Activated CD8-positive, alpha-beta T cell treated with anti-CD3 and anti-CD28 coated beads for 36 hours (primary cell): ENCODE measurements at regions not wholly inside any gene's neighbourhood (a gene's known extent, or its start where the extent isn't known, plus 50 kb on each side); places are given as distances from the start of the nearest gene placed in this dataset.
"Not testable (repeated sequence)": the region's sequence is repeated elsewhere in the genome, so short reads cannot be mapped to it uniquely, and the experiment has no call there.

Experiments used
- ATAC-seq: fragments of 200-7000 bp; cut with Tn5 transposase; one replicate; pipeline ENCODE4 v1.10.0; 2021; ENCODE audit warnings: mild to moderate bottlenecking, moderate library complexity
- CTCF ChIA-PET: fragments of 350-600 bp; sonication (Branson Sonifier 250); formaldehyde crosslinking; loops from one replicate; lab custom pipeline; 2021; ENCODE audit warnings: antibody characterized with exemption; lab: Charles Lee
- POLR2A ChIA-PET: fragments of 350-600 bp; sonication (Branson Sonifier 250); formaldehyde crosslinking; loops from one replicate; lab custom pipeline; 2021; ENCODE audit warnings: antibody characterized with exemption; lab: Charles Lee
- DNase-seq: peaks from one replicate; pipeline ENCODE4 v3.0.0-alpha.2; 2020
- H3K27ac Mint-ChIP-seq: one replicate; pipeline ENCODE4 v1.8.0; 2021; ENCODE audit warnings: mild to moderate bottlenecking, mixed read lengths
- H3K27me3 Mint-ChIP-seq: one replicate; pipeline ENCODE4 v1.8.0; 2021; ENCODE audit warnings: mixed read lengths
- H3K36me3 Mint-ChIP-seq: one replicate; pipeline ENCODE4 v1.8.0; 2021; ENCODE audit warnings: low read depth, mixed read lengths
- H3K4me1 Mint-ChIP-seq: one replicate; pipeline ENCODE4 v1.8.0; 2021; ENCODE audit warnings: low read depth, mixed read lengths
- H3K4me3 Mint-ChIP-seq: one replicate; pipeline ENCODE4 v1.8.0; 2021; ENCODE audit warnings: mild to moderate bottlenecking, moderate library complexity, mixed read lengths
- H3K9me3 Mint-ChIP-seq: one replicate; pipeline ENCODE4 v1.8.0; 2021; ENCODE audit warnings: mixed read lengths
- CTCF ChIP-seq: fragments of 200-600 bp; IDR thresholded peaks from one replicate; pipeline ENCODE4 v1.8.0; 2022; ENCODE audit warnings: antibody characterized with exemption, mild to moderate bottlenecking
- intact Hi-C: fragments of 100-400 bp; cut with micrococcal nuclease; formaldehyde crosslinking; loops from one replicate; pipeline ENCODE4 v1.10.0; 2022

GRCh38 chr4:12912896-12913418 is 571.2 kb downstream of the RAB28 start:
- peaks cover 2% of the 10 kb centered on the region for H3K36me3 Mint-ChIP-seq
- ChIA-PET CTCF (no interaction called here), POLR2A (no interaction called here)
- H3K27me3 Mint-ChIP-seq = no peaks in the 10 kb centered on the region
- DNase-seq (no peak), ATAC-seq (no peak)
- TF ChIP-seq CTCF = no peak
- intact Hi-C loops = no loop called here
- H3K4me3 Mint-ChIP-seq = no peak overlapping the region
- no peak overlapping the region for H3K27ac Mint-ChIP-seq
- H3K4me1 Mint-ChIP-seq = no peaks in the 10 kb centered on the region
- peaks cover 8% of the 10 kb centered on the region for H3K9me3 Mint-ChIP-seq

- Mint-ChIP-seq H3K4me3 (no peak overlapping the region), H3K27ac (no peak overlapping the region), H3K9me3 (peaks cover 8% of the 10 kb centered on the region), H3K4me1 (no peaks in the 10 kb centered on the region), H3K27me3 (no peaks in the 10 kb centered on the region), H3K36me3 (peaks cover 2% of the 10 kb centered on the region)
- intact Hi-C loops = no loop called here
- DNase-seq = no peak
- CTCF ChIA-PET = no interaction called here
- ATAC-seq = no peak
- TF ChIP-seq CTCF = no peak
- POLR2A ChIA-PET = no interaction called here
Measured at GRCh38 chr4:12911750-12912358, 572.3 kb downstream of the RAB28 start.

GRCh38 chr4:12903640-12904039 is 580.5 kb downstream of the RAB28 start:
- H3K27me3 Mint-ChIP-seq, POLR2A ChIA-PET, CTCF ChIA-PET, DNase-seq, H3K4me3 Mint-ChIP-seq, intact Hi-C loops, H3K4me1 Mint-ChIP-seq, H3K27ac Mint-ChIP-seq, ATAC-seq, H3K36me3 Mint-ChIP-seq, H3K9me3 Mint-ChIP-seq: not testable (repeated sequence)

GRCh38 chr4:12902735-12903134 is 581.4 kb downstream of the RAB28 start:
- H3K36me3 Mint-ChIP-seq = no peaks in the 10 kb centered on the region
- intact Hi-C loops = no loop called here
- ChIA-PET CTCF (no interaction called here), POLR2A (no interaction called here)
- ATAC-seq = no peak
- no peaks in the 10 kb centered on the region for H3K27me3 Mint-ChIP-seq
- TF ChIP-seq CTCF = no peak
- DNase-seq = no peak
- no peaks in the 10 kb centered on the region for H3K4me1 Mint-ChIP-seq
- peaks cover 2% of the 10 kb centered on the region for H3K9me3 Mint-ChIP-seq
- H3K4me3 Mint-ChIP-seq = no peak overlapping the region
- no peak overlapping the region for H3K27ac Mint-ChIP-seq

- DNase-seq = no peak
- Mint-ChIP-seq H3K27me3 (no peaks in the 10 kb centered on the region), H3K4me3 (no peak overlapping the region), H3K36me3 (no peaks in the 10 kb centered on the region), H3K9me3 (no peaks in the 10 kb centered on the region), H3K27ac (no peak overlapping the region), H3K4me1 (no peaks in the 10 kb centered on the region)
- ChIA-PET CTCF (no interaction called here), POLR2A (no interaction called here)
- ATAC-seq = no peak
- intact Hi-C loops = no loop called here
- TF ChIP-seq CTCF = no peak
Measured at GRCh38 chr4:12897954-12898353, 586.2 kb downstream of the RAB28 start.
